ENCODE measurements at regions not wholly inside any gene's neighbourhood (a gene's known extent, or its start where the extent isn't known, plus 50 kb on each side); places are given as distances from the start of the nearest gene placed in this dataset.

DNA sequence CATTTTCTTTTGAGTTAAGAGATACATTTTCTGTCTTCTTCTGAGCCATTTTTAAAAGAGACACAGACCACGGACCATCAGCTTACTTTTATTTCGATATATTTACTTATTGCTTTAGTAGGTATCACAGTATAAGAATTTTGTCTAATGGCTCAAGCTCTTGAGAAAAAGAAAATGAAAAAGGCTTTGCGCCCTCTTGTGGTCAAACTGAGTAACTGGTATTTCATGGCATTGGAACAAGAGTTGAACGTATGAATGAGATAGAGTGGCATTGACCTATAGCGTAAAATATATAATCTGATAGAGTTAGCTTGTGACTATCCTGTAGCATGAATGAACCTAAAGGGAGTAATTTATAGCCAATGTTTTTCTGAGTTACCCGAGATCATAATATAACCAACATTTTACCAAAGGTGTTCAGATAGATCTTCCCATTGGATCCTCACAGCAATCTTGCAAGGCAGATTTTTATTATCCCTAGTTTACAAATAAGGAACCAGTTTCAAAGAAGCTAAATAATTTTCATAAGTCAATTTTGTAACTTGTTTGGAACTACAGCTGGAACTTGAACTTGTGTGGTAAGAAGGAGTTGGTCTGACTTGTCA, 154.6 kb downstream of the POLR2M start:
- TF ChIP-seq, protein P1, sequence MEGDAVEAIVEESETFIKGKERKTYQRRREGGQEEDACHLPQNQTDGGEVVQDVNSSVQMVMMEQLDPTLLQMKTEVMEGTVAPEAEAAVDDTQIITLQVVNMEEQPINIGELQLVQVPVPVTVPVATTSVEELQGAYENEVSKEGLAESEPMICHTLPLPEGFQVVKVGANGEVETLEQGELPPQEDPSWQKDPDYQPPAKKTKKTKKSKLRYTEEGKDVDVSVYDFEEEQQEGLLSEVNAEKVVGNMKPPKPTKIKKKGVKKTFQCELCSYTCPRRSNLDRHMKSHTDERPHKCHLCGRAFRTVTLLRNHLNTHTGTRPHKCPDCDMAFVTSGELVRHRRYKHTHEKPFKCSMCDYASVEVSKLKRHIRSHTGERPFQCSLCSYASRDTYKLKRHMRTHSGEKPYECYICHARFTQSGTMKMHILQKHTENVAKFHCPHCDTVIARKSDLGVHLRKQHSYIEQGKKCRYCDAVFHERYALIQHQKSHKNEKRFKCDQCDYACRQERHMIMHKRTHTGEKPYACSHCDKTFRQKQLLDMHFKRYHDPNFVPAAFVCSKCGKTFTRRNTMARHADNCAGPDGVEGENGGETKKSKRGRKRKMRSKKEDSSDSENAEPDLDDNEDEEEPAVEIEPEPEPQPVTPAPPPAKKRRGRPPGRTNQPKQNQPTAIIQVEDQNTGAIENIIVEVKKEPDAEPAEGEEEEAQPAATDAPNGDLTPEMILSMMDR (IDR thresholded peaks at IDR 0.05; ENCODE audit: insufficient read depth, low read length, poor library complexity, severe bottlenecking): peak; percentile 90
- no peak for TF ChIP-seq EZH2phosphoT487 (conservative IDR thresholded peaks at IDR 0.05; ENCODE audit: low read length)
